A673 (cell line): ENCODE measurements at regions not wholly inside any gene's neighbourhood (a gene's known extent, or its start where the extent isn't known, plus 50 kb on each side); places are given as distances from the start of the nearest gene placed in this dataset.

ENCODE experiments used
- BruUV-seq: library from RNA; stranded (reverse); fragments of 400-500 nt; replicated peaks from 2 replicates; lab custom pipeline; 2021; lab: Mats Ljungman, UMichigan
- CTCF ChIA-PET: fragments of 300-600 bp; sonication (Branson Sonifier 250); formaldehyde crosslinking; loops from one replicate; lab custom pipeline; 2022; ENCODE audit warnings: antibody characterized with exemption; lab: Charles Lee
- POLR2A ChIA-PET: fragments of 300-600 bp; sonication (Branson Sonifier 250); formaldehyde crosslinking; loops from one replicate; lab custom pipeline; 2022; ENCODE audit warnings: antibody characterized with exemption; ENCODE audit not compliant: low non-redundant PET; lab: Charles Lee
- DNase-seq: peaks from one replicate; pipeline ENCODE4 v3.0.0-alpha.2; 2015; ENCODE audit warnings: low spot score
- H3K27ac ChIP-seq: fragments of 200-600 bp; sonication (generic); 2 replicates; pipeline ENCODE4 v1.5.1; 2016; ENCODE audit warnings: mixed run types, low read depth, mild to moderate bottlenecking, mixed read lengths, antibody characterized with exemption, low read length; ENCODE audit not compliant: poor library complexity, severe bottlenecking
- H3K27me3 ChIP-seq: fragments of 200-600 bp; sonication (generic); replicated peaks from 2 replicates; pipeline ENCODE4 v1.6.1; 2017; ENCODE audit warnings: mixed run types, low read depth, mild to moderate bottlenecking, mixed read lengths, antibody characterized with exemption, low read length; ENCODE audit not compliant: insufficient read depth, poor library complexity
- H3K36me3 ChIP-seq: fragments of 200-600 bp; sonication (generic); 2 replicates; pipeline ENCODE4 v1.6.1; 2016; ENCODE audit warnings: mixed run types, mild to moderate bottlenecking, mixed read lengths, antibody characterized with exemption, low read length; ENCODE audit not compliant: insufficient read depth, poor library complexity, severe bottlenecking
- H3K4me1 ChIP-seq: fragments of 200-600 bp; sonication (generic); 2 replicates; pipeline ENCODE4 v1.6.1; 2017; ENCODE audit warnings: mixed run types, mild to moderate bottlenecking, mixed read lengths, antibody characterized with exemption, low read length; ENCODE audit not compliant: insufficient read depth, poor library complexity, severe bottlenecking
- H3K4me3 ChIP-seq: fragments of 200-600 bp; sonication (generic); 2 replicates; pipeline ENCODE4 v1.5.1; 2016; ENCODE audit warnings: low read depth, mixed run types, mild to moderate bottlenecking, mixed read lengths, low read length; ENCODE audit not compliant: poor library complexity, severe bottlenecking
- H3K9me3 ChIP-seq: fragments of 200-600 bp; sonication (generic); 2 replicates; pipeline ENCODE4 v1.6.1; 2016; ENCODE audit warnings: mixed run types, low read depth, mild to moderate bottlenecking, mixed read lengths, antibody characterized with exemption, low read length; ENCODE audit not compliant: poor library complexity, severe bottlenecking
- CTCF ChIP-seq: fragments of 300-800, 200-600 bp; sonication (generic); conservative IDR thresholded peaks from 2 replicates; pipeline ENCODE4 v1.5.1; 2017; ENCODE audit warnings: low read depth, mild to moderate bottlenecking, antibody characterized with exemption, low read length, moderate library complexity, mixed read lengths
- EZH2 ChIP-seq: fragments of 200-600 bp; sonication (generic); IDR thresholded peaks from 2 replicates; pipeline ENCODE4 v1.6.1; 2017; ENCODE audit warnings: borderline replicate concordance, low read depth, mild to moderate bottlenecking, mixed read lengths, antibody characterized with exemption, low read length; ENCODE audit not compliant: poor library complexity, severe bottlenecking
- intact Hi-C: fragments of 100-400 bp; cut with micrococcal nuclease; formaldehyde crosslinking; loops from one replicate; pipeline ENCODE4 v1.10.0; 2022; ENCODE audit not compliant: unreplicated experiment

- no peaks in the 10 kb centered on the region for H3K9me3 ChIP-seq
- intact Hi-C loops: no loop called here
- H3K36me3 ChIP-seq: no peaks in the 10 kb centered on the region
- BruUV-seq: no TSS peak
- no peak overlapping the region for H3K27ac ChIP-seq
- no peaks in the 10 kb centered on the region for H3K27me3 ChIP-seq
- ChIA-PET POLR2A (no interaction called here), CTCF (no interaction called here)
- TF ChIP-seq EZH2 (no peak), CTCF (no peak)
- no peak for DNase-seq
- H3K4me3 ChIP-seq: no peak overlapping the region
- H3K4me1 ChIP-seq: no peaks in the 10 kb centered on the region
Observed at GRCh38 chr16:6281994-6282393, 1050.7 kb upstream of the RBFOX1 start.

GRCh38 chr16:6281274-6281673 lies 1051.4 kb upstream of the RBFOX1 start:
- H3K4me3 ChIP-seq: no peak overlapping the region
- ChIA-PET POLR2A (no interaction called here), CTCF (no interaction called here)
- intact Hi-C loops: no loop called here
- H3K9me3 ChIP-seq: no peaks in the 10 kb centered on the region
- BruUV-seq: no TSS peak
- no peak for DNase-seq
- no peaks in the 10 kb centered on the region for H3K36me3 ChIP-seq
- H3K27me3 ChIP-seq: no peaks in the 10 kb centered on the region
- no peak overlapping the region for H3K27ac ChIP-seq
- TF ChIP-seq CTCF: no peak
- TF ChIP-seq EZH2: no peak
- H3K4me1 ChIP-seq: no peaks in the 10 kb centered on the region

GRCh38 chr16:6280055-6280454 lies 1052.6 kb upstream of the RBFOX1 start:
- H3K27me3 ChIP-seq: no peaks in the 10 kb centered on the region
- DNase-seq: no peak
- no peaks in the 10 kb centered on the region for H3K36me3 ChIP-seq
- BruUV-seq: no TSS peak
- H3K4me1 ChIP-seq: no peaks in the 10 kb centered on the region
- ChIA-PET POLR2A (no interaction called here), CTCF (no interaction called here)
- TF ChIP-seq CTCF: no peak
- no peak for TF ChIP-seq EZH2
- H3K27ac ChIP-seq: no peak overlapping the region
- H3K4me3 ChIP-seq: no peak overlapping the region
- H3K9me3 ChIP-seq: no peaks in the 10 kb centered on the region
- intact Hi-C loops: no loop called here
